Hematopoietic multipotent progenitor cell treated with erythropoietin and hydrocortisone succinate and interleukin-3 and kit ligand, for 8 days (in vitro differentiated cells): ENCODE measurements at regions not wholly inside any gene's neighbourhood (a gene's known extent, or its start where the extent isn't known, plus 50 kb on each side); places are given as distances from the start of the nearest gene placed in this dataset.
A peak's percentile ranks its signal among the peaks of the same experiment; 100 is the strongest.

Experiments used
- DNase-seq: peaks from one replicate; pipeline ENCODE4 v3.0.0-alpha.2; 2015

DNA sequence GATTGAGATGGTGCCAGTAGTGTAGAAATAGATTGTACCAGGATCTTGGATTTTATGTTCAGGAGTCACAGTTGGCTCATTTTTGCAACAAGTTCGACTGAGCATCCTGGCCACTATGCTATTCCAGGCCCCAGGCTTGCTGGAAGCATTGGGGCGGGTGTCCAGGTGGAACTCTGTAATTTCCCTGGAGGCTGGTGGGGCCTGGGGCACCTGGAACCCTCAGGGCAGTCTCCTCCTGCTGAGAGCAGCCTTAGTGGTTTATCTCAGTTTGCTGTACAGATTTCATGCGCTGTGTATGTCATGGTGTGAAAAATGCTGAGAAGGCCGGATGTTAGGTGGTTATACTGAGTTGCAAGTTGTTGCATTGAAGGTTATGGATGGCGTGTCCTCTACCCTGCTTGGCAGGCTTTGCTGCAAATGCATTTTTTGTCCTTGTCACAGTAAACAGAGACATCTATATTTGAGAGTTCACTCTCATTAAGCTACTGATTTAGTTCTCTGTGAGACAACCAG lies 135.1 kb upstream of the MYLIP start:
- no peak for DNase-seq

DNA sequence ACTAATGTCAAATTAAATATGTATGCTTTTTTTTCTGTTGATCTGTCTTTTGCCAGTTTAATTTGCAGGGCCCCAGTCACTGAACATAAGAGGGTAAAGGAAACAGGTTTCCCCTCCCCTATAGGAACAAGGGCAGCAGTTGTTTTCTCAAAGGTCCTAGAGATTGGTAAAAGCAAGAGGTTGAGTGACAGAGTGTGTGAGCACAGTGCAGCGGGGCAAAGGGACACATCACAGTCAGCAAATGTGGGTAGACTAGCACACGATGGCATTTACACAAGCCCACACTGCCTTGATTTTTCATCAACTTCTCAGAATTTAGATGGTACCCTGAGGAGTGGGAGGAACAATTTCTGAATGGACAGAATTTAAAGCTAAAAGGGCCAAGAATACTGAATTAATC lies 138.7 kb upstream of the MYLIP start:
- no peak for DNase-seq

DNA sequence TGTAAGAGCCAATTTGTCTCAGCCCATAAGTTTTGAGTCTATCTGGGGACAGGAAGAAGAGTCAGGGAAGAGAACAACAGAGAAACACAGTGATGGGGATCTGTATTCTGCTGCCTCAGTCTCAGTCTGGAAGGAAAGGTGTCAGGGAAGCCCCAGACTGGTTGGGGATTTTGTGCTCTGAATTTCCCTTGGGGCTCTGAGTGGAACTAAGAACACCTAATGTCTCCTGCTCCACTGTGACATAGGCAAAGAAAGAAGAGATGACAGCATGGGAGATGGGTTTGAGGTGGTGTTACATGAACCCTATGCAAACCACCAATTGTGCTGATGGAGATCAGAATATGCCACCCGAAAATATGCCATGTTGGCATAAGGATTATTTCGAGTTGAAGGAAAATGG lies 139.5 kb upstream of the MYLIP start:
- no peak for DNase-seq

DNA sequence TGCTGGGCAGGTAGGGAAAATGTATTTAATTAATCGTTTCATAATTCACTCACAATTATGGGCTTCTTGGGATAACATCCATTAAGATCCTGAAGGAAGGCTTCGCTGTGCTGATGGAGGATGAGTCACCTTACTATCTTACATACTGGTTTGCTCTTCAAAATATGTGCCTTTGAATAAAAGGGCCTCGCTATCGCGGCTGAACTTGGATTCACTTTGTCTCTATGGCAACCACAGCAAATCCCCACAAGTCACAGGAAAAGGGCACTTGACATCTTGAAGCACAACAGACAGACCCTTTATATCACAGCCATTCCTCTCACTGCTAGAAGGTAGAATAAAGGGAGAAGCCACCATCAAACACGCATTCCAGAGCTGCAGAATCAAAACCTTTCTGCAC lies 141.3 kb upstream of the MYLIP start:
- no peak for DNase-seq

DNA sequence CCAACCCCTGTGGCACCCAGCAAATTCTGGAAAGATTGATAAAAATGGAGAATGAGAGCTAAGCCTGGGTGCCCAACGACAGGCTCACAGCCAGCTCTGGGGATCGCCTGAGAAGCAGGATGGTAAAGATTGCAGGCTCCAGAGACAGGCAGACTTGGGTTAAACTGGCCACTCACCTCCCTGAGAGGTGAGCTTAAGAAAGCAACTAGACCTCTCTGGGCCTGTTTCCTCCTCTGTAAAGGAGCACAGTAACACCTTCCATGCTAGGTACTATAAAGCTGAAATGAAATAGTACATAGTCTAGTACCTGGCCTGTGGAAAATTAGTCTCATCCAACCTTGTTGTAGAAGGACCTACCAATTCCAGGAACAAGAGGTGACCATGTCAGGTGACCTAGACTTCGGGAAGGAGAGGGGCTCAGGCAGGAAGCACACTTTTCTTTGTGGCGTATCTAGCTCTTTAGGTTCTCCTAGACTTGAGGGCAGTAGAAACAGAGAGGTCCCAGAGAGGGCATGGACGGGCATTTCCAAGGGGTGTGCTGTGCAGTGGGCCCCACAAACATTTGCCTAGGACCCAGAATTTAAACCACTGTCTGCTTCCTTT lies 142.8 kb upstream of the MYLIP start:
- no peak for DNase-seq

DNA sequence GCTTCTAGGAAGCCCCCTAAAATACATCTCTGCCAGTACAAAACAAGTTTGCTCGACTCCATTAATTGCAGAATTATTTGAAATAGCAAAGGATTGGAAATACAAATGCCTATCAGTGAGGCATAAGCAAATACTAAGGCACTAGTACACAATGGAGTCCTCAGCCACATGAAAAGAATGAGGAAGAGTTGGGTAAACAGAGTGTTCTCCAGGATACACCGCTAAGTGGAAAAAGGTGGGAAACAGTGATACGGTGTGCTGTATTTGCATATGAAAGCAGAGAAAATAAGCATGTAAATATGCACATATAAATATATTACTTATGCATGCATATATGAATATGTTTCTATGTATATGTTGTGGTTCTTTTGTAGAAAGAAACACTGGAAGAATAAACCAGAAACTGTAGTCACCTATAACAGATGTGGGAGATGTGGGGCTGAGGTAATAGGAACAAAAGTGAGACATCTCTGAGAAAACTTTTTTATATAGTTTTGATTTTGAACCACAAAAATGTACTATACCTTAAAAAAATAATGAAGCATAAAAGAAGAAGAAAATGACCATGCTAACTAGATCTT lies 143.4 kb upstream of the MYLIP start:
- no peak for DNase-seq

DNA sequence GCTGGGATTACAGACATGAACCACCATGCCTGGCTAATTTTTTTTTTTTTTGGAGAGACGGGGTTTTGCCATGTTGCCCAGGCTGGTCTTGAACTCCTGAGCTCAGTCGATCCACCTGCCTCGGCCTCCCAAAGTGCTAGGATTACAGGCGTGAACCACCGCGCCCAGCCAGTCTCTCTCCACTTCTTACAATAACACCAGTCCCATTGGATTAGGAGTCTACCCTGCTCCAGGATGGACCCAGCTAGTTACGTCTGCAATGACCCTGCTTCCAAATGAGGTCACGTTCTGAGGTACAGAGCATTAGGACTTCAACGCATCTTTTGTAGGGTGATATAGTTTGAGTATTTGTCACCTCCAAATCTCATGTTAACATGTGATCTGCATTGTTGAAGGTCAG lies 146.9 kb upstream of the MYLIP start:
- DNase-seq = no peak

DNA sequence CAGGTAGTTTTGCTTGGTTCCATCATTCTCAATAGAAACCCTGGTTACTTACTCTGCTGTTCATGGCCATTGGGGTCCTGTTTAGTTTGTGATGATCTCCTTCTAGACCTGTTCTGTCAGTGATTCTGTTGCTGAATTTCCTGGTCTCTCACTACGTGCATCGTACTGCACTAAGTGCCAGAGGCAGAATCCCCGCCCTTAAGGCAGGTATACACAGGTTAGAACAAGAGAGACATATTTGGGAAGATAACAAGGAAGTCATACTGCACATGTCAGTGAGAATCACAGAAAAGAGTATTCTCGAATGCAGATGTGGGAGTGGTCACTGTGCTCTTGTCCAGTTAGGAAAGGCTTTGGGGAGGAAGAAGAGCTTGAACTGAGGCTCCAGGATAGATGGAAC lies 148.1 kb upstream of the MYLIP start:
- no peak for DNase-seq

DNA sequence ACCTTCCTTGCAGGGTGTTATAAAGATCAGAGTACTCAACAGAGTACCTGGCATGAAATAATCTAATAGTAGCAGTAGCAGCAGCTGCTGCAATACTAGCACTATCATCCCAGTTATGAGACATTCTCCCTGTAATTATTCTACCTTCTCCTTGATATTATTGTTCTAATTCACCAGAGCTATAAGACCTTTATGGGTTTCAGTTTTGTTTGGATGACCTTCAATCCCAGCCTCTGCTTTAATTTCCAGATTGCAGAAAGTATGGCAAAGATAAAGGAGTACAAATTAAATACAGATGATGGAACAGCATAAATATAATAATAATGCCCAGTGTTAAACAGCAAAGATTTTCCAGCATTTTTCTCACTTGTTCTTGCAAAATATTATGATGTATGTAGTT lies 150.5 kb upstream of the MYLIP start:
- DNase-seq = no peak

DNA sequence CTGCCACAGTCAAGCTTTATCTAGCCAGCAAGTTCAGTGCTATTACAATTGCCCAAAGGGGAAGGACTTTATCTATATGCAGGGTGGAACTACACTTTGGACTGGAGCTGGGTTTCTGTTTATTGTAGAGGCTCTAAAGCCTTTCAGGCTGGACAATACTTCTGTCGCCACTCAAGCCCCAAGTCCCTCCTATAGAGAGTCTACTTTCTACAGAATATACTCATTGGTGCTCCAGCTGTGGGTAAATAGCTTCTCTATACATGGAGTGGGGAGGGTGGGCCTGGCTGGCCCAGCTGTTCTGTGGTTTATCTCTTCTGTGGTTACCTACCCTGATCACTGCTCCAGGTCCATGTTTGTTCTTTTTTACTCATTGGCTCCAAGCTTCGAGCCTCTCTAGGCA lies 151.8 kb upstream of the MYLIP start:
- no peak for DNase-seq

DNA sequence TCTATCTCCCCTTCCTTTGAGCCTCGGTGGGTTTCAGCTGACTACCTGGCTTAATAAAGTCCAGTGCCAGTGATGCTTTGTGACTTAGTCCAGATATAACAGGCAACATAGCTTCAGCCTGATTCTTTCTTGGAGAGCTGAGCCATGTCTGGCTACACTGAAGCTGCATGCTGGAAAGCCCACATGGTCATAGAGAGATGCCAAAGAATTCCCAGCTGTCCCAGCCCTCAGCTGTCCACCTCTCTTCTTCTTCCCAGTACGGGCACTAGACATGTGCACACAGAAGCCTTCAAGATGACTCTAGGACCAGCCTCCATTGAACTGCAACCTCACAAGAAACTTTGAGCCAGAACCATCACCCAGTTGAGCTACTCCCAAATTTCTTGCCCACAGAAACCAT lies 154.1 kb upstream of the MYLIP start:
- no peak for DNase-seq

DNA sequence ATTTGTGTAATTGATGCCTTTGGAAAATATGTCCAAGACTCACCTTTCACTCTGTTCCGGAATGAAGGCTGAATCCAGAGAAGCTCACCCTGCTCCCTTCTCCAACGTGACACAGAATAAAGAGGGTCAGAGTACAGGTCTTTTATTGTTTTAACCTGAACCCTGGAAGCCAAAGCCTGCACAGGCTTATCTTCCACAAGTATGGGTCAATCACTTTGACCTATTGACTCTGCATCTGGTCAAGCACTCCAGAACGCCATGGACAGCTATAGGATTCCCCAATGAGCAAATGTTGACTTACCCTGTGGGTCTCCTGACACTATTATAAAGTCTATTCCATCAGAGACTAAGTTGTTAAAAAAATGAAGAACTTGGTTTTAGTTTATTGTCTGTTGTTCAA lies 158.4 kb upstream of the MYLIP start:
- DNase-seq = no peak

DNA sequence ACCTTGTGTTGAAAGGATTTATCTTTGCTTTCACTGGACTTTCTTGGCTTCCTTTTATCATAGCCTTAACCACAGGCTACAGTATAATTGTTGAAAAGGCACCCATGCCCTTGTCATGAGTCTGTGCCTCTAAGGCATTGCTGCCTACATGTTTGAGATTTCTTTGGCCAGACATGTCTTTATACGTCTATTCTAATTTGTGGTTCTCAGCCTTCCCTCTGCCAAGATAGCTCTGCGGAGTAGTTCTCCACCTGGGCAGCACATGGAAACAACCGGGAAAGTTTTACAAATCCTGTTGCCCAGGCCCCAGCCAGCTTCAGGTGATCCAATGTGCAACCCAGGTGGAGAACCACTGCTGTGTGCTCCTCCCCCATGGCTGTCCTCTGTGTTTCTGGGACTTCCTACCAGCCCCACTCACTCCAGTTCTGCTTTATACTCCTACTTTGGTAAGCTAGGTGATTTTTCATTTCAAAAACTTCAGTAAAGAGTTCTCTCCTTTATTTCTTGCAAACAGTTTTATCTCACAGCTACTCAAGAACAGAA lies 159.6 kb upstream of the MYLIP start:
- no peak for DNase-seq

DNA sequence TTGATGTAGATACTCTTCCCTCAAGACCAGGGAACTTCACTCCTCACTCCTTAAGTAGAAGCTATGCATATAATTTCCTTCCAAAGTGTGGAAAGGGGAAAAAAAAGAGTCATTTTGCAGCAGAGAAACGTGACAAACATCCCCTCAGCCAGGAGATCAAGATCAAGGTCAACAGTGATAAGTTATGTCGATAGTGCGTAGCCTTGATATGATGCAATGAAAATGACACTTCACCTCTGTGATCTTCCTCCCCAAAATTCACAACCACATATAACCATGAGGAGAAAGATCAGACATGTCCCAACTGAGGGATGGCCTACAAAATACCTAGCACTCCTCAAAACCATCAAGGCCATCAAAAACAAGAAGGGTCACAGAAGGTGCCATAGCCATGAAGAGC lies 160.4 kb upstream of the MYLIP start:
- DNase-seq = no peak

DNA sequence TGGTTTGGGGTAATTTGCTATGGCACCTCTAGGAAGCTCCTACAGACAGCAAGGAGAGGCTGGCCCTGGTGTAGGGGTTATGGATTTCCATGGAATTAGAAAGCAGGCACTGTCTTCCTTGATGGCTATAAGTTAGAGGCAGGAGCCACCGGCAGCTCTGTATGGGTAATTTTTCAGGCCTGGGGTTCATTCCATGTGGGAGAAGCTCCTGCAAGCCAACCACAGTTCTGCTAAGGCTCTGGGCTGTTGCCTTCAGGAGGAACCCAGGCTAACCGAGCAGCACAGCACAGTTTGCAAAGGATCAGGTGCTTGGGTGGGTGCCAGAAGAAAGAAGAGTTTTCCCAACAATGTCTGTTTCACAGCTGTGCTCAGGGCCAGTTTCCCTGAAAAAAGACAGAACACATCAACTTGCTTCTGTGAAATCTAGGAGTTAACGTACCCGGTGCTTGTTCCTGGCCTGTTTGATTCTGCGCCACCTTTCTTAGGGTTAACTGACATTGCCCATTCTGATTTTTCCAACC lies 162.8 kb upstream of the MYLIP start:
- no peak for DNase-seq

DNA sequence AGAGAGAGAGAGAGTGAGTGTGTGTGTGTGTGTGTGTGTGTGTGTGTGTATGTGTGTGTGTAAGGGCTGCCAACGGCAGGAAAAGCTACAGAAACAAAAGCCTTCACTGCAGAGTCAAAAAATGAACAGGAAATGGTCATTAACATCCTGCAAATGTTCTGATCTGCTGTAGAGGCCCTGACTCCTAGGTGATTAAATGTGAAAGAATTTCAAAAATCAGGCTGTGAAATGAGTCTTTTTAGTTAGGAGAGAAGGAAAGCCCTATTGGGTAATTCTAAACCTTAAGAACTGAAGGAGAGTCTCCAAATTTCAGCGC lies 166.5 kb upstream of the MYLIP start:
- DNase-seq = no peak

DNA sequence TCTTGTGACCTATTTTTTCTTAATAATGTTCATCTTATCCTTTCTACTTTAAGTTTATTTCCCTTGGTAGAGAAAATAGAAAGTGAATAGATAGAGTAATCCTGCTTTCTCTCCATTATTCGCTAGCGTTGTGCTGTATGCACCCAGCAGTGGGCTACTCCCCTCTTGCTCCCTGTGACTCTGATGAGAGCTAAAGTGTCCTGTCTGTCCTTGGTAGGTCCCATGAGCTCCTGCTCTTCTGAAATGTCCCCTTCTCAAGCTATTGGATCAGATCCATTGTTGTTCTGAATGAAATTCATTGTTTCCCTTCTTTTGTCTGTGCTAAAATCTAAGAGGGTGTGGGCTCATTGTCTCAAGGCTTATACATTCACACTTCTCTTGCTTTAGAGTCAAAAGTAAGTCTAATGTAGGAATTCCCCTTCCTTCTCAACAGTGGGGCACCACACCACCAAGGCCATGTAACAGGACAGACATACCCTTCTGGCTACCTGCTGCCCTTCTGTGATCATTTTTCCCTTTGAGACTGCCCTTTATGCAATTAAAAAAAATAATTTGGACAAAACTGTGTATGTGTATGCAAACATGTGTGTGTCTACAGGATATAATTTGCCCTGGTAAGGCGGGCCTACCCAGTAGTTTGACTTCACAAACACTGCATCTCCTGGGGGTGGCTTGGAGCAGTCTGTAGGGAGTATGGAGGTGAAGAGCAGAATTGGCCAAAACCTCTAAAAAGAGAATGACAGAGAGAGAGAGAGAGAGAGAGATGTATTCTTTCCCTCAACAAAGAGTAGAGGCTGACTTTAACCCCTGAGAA lies 167.0 kb upstream of the MYLIP start:
- DNase-seq = no peak

DNA sequence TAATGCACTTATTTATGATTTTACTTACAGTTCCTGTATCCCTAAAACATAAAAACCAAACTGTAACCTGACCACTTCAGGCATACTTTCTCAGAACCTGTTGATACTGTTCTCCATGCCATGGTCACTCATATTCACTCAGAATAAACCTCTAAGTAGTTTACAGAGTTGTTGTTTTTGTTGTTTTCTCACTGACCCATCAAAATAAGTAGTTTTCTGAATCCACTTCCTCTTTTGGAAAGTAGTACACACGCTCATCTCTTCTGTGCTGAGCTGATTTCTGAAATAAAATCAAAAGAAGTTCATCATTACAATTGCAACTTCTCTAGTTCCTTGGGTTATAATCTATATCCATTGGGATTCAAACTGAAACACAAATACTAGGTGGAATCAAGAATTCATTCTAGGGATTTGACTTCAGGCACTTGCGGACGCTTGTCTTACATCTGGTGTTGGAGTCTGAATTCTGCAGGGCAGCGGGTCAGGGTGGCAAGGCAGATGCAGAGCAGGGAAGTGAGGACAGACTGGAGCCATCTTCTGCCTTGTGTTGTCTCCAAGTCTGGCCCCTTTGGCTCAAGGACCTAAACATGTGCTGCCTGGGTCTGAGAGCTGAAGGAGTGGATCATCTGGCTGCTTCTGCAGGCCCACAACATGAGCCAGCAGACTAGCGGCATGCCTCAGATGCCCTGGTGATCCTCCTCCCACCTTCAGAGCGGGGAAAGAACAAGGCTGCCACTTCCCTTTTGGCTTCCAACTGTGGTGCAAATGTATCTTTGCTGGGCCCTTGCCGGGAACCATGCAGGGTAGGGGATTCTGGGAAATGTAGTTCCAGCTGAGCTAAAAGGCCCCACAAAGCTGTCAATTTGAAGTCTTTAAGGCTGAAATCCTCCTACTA lies 167.9 kb upstream of the MYLIP start:
- no peak for DNase-seq

DNA sequence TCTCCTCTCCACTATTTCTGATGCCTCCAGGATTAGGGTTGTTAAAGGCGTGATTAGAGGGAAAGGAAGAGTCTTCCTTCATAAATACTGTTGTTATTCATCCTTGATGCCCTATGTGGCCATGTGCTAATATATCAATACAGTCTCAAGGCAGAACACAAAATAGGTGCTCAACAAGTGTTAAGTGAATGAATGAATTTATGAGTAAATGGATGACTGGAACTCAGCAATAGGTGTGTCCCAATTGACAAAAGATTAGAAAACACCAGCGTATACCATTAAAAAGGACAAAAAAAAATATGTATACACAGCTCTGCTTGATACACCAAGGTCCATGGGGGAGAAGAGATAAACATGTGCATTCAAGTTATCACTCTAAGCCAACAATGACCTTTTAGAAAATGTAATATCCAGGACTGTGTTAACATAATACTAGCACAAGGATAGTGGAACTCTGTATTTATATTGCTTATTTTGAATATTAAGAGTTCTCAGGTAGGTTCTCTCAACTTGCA lies 171.2 kb upstream of the MYLIP start:
- DNase-seq = no peak

DNA sequence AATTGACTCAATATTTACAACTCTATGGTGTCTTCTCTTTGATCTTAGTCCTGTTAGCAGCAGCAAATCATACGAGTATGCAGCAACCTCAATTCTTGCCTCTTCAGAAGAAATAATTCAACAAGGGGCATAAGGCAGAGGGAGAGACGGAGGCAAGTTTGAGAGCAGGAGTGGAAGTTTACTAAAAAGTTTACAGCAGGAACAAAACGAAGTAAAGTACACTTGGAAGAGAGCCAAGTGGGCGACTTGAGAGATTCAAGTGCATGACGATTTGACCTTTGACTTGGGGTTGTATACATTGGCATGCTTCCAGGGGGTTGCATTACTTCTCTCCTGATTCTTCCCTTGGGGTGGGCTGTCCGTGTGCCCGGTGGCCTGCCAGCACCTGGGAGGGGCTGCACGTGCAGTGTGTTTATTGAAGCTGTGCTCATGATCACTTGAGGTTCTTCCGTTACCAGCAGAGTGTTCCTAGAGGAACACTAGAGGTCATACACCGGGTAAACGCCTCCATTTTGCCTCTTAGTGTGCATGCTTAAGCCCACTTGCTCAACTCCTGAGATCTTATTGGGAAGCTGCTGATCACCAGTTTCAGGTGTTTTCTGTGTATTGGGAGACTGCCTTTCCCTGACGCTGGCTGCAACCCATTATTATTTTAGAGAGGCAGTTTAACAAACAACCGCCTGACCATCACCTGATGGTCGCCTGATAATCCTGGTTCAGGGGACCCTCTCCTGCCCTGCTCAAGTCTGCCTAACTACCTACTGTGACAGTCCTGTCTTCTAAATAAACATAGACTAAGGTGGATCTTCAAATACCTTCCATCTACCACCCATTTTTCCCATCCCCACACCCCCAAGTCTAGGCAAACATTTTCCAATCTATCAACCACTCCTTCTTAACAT lies 172.4 kb upstream of the MYLIP start:
- no peak for DNase-seq

DNA sequence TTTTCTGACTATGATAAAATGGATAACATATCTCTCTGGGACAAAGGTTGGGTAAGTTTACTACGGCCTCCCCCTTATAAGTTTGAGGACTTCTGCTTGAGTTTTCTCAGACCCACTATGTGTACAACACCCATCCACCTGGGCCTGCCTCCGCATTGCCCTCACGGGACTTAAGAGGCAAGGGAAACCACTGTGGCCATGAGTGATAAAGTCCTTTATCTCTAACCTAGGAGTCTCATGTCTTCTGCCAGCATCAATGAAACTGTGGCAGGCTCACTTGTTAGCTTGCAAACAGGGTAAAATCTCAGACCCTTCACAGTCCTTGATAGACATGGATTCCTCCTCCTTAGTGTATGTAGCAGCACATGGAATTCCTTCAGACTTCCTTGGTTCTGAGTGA lies 173.4 kb upstream of the MYLIP start:
- DNase-seq = peak; percentile 17
